Psoas muscle (tissue), 7 donors: ENCODE measurements at regions not wholly inside any gene's neighbourhood (a gene's known extent, or its start where the extent isn't known, plus 50 kb on each side); places are given as distances from the start of the nearest gene placed in this dataset.

Experiments
- ATAC-seq, 4 donors: fragments of 200-7000 bp; cut with Tn5 transposase; one replicate each; pipeline ENCODE4 v1.9.1; 2020; ENCODE audit warnings: moderate library complexity in 3 of 4, mild to moderate bottlenecking in 2 of 4
- DNase-seq, 2 donors: peaks; one replicate each; pipeline ENCODE4 v3.0.0-alpha.2; 2020
- H3K27ac ChIP-seq: fragments of 200-600 bp; one replicate; pipeline ENCODE4 v1.8.0; 2022
- H3K27me3 ChIP-seq, 3 donors: fragments of 200-600 bp in 1 of 3; one replicate each; pipeline versions ENCODE4 v1.6.1 to v1.8.0; 2013 to 2022; ENCODE audit warnings: low read length in 2 of 3, mild to moderate bottlenecking in 2 of 3, moderate library complexity in 1 of 3; ENCODE audit not compliant: insufficient read depth in 3 of 3
- H3K36me3 ChIP-seq, 2 donors: fragments of 200-600 bp in 1 of 2; one replicate each; pipeline versions ENCODE4 v1.6.1 to v1.8.0; 2013 to 2022; ENCODE audit warnings: low read depth in 1 of 2, mild to moderate bottlenecking in 1 of 2, moderate library complexity in 1 of 2; ENCODE audit not compliant: insufficient read depth in 1 of 2
- H3K4me1 ChIP-seq: fragments of 200-600 bp; one replicate; pipeline ENCODE4 v1.8.0; 2022
- H3K4me3 ChIP-seq: fragments of 200-600 bp; one replicate; pipeline ENCODE4 v1.8.0; 2022; ENCODE audit warnings: mild to moderate bottlenecking
- H3K9me3 ChIP-seq: fragments of 200-600 bp; one replicate; pipeline ENCODE4 v1.8.0; 2022
- CTCF ChIP-seq: fragments of 200-600 bp; IDR thresholded peaks from one replicate; pipeline ENCODE4 v1.8.0; 2022; ENCODE audit warnings: antibody characterized with exemption
- WGBS, 3 donors: extraction: QIAGEN DNeasy Blood & Tissue Kit; methylation state at CpG; one replicate each; pipeline versions ENCODE4 v1.1.6 to v1.1.7; 2013; 5-methylcytosine and 5-hydroxymethylcytosine counted together
- intact Hi-C, 2 donors: fragments of 100-400 bp; cut with DNase I; formaldehyde crosslinking; loops; one replicate each; pipeline versions ENCODE4 v1.11.0 to v1.14.2; 2022
- donor health status: healthy with polysubstance abuse.
- donor health status: DM: no; HTN: no; CAD: no; lungs with moderate emphysema.
- donor health status: Bipolar disorder and iron deficiency.
- donor health status: healthy.
- donor health status: DM: yes; HTN: yes; CAD: no.
- donor health status: DM: no; HTN: no; CAD: no.
- donor health status: DM: yes; HTN: yes; CAD: no.

DNA sequence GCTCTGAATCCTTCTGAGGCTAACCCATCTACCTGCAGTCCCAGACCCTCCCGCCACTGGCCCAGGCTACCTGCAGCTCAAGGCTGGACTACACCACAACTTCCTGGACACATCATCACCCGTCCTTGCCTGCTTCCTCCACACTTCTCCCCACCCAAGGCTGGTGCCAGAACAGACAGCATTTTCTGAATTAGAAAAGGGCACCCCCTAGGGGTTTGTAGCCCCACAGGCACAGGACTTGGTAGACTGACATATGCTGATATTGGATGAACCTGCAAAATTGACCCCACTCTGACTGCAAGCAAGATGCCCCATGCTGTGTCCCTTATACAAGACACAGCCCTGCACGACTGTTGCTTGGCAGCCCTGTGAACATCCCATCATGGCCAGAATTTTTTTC, 271.5 kb upstream of the C16orf82 start:
- H3K4me3 ChIP-seq, result no peak overlapping the region
- peaks cover 0 to 3% (median 0%) of the 10 kb centered on the region in 3 donors for H3K27me3 ChIP-seq
- no peaks in the 10 kb centered on the region for H3K9me3 ChIP-seq
- TF ChIP-seq CTCF, result no peak
- DNase-seq (no peak), ATAC-seq (no peak)
- H3K36me3 ChIP-seq, result no peaks in the 10 kb centered on the region
- intact Hi-C loops, result no loop called here
- H3K4me1 ChIP-seq, result no peaks in the 10 kb centered on the region
- WGBS, 3 donors, result 33 to 38% (median 38%) methylated on average over 3 of the region's 3 CpGs
- H3K27ac ChIP-seq, result no peak overlapping the region

- intact Hi-C loops, result no loop called here
- no peak for ATAC-seq
- H3K27ac ChIP-seq, result no peak overlapping the region
- H3K9me3 ChIP-seq, result no peaks in the 10 kb centered on the region
- H3K27me3 ChIP-seq, result peaks cover 0 to 3% (median 2%) of the 10 kb centered on the region in 3 donors
- no peaks in the 10 kb centered on the region for H3K36me3 ChIP-seq
- no peak for DNase-seq
- no peaks in the 10 kb centered on the region for H3K4me1 ChIP-seq
- 85 to 90% (median 89%) methylated on average over 3 of the region's 3 CpGs for WGBS, 3 donors
- no peak overlapping the region for H3K4me3 ChIP-seq
- no peak for TF ChIP-seq CTCF
These were observed 265.1 kb upstream of the C16orf82 start for GRCh38 chr16:26801628-26802027.

DNA sequence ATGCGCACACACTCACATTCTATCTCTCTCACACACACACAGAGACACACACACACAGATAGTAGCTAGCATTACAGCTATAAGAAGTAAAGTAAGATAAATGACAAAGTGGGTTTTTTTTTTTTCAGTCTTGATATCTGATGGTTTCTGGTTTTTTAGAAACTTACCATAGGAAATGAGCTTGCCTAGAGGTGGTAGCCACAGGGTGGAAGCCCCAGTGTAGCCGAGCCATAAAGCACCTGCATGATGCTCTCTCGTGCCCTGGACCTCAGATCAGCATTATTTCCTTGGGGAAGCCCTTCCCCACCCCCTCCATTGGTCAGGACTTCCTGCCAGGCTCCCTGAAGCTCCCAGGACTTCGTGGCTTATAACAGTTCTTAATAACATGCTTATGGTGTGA, 264.3 kb upstream of the C16orf82 start:
- ATAC-seq (no peak), DNase-seq (no peak)
- intact Hi-C loops, result no loop called here
- H3K27ac ChIP-seq, result no peak overlapping the region
- TF ChIP-seq CTCF, result no peak
- no peaks in the 10 kb centered on the region for H3K9me3 ChIP-seq
- H3K27me3 ChIP-seq, result peaks cover 0 to 3% (median 3%) of the 10 kb centered on the region in 3 donors
- WGBS, 3 donors, result 9 to 36% (median 30%) methylated on average over 4 of the region's 4 CpGs
- H3K4me3 ChIP-seq, result no peak overlapping the region
- no peaks in the 10 kb centered on the region for H3K4me1 ChIP-seq
- no peaks in the 10 kb centered on the region for H3K36me3 ChIP-seq

DNA sequence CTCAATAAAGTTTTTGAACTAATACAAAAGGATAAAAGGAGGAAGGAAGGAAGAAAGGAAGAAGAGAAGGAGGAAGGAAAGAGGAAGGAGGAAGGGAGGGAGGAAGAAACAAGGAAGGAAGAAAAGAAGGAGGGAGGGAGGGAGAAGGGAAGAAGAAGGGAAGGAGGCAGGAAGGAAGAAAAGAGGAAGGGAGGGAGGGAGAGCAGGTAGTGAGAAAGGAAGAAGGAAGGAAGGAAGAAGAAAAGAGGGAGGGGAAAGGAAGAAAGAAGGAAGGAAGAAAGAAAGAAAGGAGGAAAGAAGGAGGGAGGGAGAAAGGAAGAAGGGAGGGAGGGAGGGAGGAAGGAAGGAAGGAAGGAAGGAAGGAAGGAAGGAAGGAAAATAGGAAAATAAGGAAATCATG, 263.8 kb upstream of the C16orf82 start:
- ATAC-seq (no peak), DNase-seq (no peak)
- Histone ChIP-seq H3K27me3 (peaks cover 0 to 3% (median 3%) of the 10 kb centered on the region in 3 donors), H3K36me3 (no peaks in the 10 kb centered on the region), H3K4me3 (no peak overlapping the region), H3K4me1 (no peaks in the 10 kb centered on the region), H3K9me3 (no peaks in the 10 kb centered on the region), H3K27ac (no peak overlapping the region)
- intact Hi-C loops, result no loop called here
- TF ChIP-seq CTCF, result no peak

- Histone ChIP-seq H3K27me3 (peaks cover 0 to 3% (median 0%) of the 10 kb centered on the region in 3 donors), H3K27ac (no peak overlapping the region), H3K4me3 (no peak overlapping the region), H3K36me3 (no peaks in the 10 kb centered on the region), H3K4me1 (no peaks in the 10 kb centered on the region), H3K9me3 (no peaks in the 10 kb centered on the region)
- WGBS, 3 donors, result 69 to 71% (median 69%) methylated on average over 6 of the region's 6 CpGs
- intact Hi-C loops, result no loop called here
- DNase-seq (no peak), ATAC-seq (no peak)
- TF ChIP-seq CTCF, result no peak
These were observed 260.1 kb upstream of the C16orf82 start for GRCh38 chr16:26806657-26807056.
